ENCODE measurements at regions not wholly inside any gene's neighbourhood (a gene's known extent, or its start where the extent isn't known, plus 50 kb on each side); places are given as distances from the start of the nearest gene placed in this dataset.

DNA sequence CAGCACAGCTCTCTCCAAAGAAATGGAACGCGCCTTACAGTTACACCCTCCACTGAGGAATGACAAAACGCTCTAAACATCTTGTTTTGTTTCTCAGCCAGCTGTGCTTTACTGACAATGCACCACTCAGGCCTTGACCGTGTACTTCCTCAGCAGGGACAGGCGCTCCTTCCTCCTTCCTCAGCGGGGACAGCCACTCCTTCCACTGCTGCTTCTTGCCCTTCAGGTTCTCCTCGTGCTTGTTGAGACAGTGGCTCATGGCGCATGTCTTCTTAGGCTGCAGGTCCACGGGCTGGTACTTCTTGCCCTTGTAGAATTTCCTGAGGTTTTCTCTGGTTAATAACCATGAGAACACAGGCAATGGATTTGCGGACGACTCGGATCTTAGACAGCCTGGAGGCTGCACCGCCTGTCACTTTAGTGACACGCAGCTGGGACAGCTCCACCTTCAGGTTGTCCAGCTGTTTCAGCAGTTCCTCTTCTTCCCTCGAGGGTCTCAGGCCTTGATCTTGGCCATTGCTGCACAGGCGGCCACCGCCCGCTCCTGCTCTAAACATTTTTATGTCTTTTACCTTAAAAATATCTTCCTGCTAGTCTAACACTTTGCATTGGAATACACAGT is 613.8 kb downstream of the BRD1 start:
- DNase-seq (ENCODE audit: low read depth in 3 of 3): no peak

GRCh38 chr22:49212466-49212865 is 615.2 kb downstream of the BRD1 start:
- no peak for DNase-seq (ENCODE audit: low read depth in 3 of 3)

DNA sequence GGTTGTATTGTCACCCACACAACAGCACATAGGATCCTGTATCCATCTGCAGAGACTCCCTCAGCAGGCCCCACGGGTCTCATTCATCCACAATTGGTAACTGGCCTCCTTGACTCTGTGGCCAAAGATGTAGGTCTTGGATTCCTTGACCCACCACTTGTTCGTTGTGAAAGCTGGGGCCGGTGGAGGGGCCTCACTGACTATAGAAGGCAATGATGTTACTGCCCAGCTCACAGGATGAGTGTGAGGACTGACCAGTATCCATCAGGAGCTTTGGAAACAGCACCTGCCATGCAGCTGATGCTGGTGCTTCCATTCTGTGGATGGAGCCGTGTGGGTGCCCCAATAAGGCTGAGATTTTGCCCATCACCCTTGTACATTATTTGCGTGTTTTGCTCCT is 615.7 kb downstream of the BRD1 start:
- DNase-seq (ENCODE audit: low read depth in 3 of 3): no peak

GRCh38 chr22:49211176-49211575 is 616.5 kb downstream of the BRD1 start:
- no peak for DNase-seq (ENCODE audit: low read depth in 3 of 3)

DNA sequence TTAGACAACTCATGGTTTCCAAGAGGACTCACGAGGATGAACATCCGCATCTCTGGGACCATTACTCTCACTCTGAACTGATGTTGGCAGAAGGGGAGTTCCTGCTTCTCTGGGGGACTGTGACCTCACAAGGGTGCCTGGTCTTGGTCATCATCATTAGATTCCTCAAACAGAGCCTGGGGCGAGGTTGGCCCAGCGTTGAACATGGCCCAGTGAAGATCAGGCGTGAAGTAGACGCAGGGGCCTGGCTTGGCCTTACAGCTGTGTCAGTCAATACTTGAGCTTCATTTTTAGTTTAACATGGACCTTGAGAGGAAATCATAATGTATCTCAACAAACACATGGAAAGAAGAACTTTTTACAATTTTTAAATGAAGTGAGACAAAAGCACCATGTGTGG is 617.1 kb downstream of the BRD1 start:
- DNase-seq (ENCODE audit: low read depth in 3 of 3): no peak

DNA sequence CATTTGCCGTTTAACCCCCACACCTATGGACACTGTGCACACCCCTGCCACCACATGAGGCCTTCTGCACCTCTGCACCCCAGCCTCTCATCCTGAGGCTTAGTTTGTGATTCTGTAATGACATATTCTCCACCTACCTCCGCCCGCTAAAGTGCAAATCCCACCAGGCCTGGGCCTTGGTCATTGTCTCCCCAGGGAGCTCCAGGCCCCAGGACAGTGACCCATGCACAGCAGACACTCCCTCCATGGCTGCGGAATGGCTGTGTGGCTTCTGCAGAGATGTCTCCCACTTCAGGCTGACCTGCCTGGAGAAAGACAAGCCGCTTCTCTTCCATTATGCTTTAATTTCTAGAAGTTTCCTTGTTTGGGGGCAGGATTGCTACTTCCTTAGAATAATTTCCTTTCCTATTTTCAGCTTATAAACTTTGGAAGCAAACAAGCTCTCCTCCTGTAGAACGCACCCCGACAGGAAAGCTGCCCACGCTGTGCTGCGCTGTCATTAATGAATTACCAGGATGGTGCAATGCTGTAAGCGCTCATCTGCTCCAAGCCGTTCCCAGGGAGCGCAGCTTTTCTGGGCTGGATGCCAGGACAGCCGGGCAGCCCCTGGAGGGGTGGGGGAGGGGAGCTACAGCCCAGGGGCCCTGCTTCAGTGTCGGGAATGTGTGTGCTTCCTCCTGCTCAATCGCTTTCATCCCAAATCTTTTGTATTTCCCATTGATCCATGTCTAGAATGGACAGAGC is 618.0 kb downstream of the BRD1 start:
- no peak for DNase-seq (ENCODE audit: low read depth in 3 of 3)

GRCh38 chr22:49208768-49209252 is 618.9 kb downstream of the BRD1 start:
- DNase-seq (ENCODE audit: low read depth in 3 of 3): no peak

DNA sequence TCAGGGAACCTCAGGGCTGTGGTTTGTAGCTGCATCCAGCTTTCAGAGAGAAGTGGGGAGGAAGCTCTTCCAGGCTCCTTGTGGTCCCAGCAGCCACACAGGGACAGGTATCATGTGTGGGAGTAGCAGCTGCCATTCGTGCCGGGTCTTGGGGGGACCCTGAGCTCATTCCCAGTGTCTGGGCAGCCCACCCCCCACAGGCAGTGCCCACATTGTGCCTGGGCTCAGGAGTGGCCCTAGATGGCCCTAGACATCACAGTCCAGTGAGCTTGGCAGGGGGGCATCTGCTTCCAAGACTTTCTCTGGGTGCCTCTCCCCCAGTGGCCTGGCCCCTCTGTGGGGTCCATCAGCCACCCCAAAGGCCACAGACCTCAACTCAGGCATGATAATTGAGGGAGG is 619.7 kb downstream of the BRD1 start:
- DNase-seq (ENCODE audit: low read depth in 3 of 3): no peak

DNA sequence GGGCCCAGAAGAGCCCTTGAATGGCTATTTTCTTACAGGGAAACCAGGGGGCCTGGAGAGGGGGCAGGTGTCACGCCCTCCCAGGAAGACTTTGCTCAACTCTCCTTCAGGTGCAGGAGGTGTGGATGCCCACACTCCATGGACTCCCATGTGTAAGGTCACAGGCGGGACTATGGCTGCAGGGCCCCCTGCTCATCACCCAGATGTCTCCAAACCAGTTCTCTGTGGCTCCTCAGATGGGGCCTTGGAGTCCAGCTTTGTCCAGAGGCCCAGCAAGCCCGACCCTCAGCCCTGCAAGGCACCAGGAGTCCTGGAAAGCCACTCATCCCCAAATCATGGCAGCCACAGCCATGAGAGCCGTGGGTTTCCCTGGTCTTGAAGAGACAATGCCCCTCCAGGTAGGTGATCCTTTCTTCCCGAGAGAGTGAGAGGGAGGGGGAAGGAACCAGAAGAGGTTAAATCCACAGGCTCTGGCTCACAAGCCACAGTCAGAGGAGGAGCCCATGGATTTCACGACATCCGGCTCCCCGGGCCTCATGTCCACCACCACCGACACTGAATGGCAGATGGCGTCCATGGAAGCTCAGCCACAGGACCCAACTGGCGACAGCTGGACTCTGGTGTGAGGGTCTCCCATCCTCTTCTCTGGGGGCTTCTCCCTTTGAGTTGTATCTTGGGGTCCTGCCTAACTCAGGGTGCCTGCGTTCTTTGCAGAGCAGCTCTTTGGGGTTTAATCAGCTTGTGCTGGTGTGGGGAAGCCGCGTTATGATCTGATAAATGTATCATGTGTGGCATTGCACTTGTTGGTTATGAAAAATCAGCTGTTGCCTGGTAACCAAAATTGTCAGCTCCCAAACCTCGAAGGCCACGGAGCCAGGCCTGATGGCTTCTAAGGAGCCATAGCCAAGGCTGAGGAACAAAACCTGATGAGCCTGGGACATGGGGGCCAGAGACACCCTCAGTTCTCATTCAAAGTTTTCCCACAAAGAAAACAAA is 620.4 kb downstream of the BRD1 start:
- DNase-seq (ENCODE audit: low read depth in 3 of 3): no peak

GRCh38 chr22:49206281-49206680 is 621.4 kb downstream of the BRD1 start:
- no peak for DNase-seq (ENCODE audit: low read depth in 3 of 3)

DNA sequence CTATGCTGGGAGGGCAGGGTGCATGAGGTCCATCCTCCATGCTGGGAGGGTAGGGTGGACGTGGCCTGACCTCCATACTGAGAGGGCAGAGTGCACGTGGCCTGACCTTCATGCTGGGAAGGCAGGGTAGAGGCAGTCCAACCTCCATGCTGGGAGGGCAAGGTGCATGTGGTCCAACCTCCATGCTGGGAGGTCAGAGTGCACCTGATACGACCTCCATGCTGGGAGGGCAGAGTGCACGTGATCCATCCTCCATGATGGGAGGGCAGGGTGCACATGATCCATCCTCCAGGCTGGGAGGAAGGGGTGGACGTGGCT is 622.2 kb downstream of the BRD1 start:
- no peak for DNase-seq (ENCODE audit: low read depth in 3 of 3)

DNA sequence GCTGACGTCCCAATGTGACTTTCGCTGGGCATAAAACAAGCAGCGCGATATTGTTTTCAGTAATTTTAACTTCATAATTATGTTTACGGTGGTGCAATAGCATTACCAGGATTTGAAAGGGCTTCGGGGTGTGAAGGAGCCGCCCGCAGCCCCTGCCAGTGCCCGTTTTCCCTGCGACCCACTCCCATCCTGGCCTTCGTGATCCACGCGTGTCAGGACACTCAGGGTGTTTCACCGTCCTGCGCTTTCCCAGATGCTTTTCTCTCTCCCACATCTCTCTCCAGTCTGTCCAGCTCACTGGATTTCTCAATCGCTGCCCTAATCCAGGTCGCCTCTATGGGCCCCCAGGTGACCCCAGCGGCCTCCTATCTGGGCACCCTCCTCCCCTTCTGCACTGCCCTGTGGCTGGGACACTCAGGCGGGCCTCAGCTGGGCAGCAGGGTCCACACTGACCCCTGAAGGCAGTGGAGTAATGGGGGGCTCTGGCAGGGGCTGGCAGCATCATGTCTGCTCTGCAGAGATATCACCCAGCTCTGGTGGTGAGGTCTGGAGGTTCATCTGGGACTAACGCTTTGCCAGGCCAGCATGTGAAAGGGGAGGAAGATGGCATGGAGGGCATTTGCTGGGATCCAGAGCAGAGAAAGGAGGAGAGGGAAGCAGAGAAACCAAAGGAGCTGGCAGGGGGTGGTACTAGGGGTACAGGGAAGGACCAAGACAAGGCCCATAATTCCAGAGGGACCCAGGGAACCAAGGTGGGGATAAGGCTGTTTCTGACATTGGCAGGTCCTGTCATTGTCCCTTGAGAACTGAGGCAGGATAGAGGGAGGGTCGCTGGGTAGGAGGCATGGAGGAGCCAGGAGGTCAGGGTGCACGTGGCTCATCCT is 622.8 kb downstream of the BRD1 start:
- DNase-seq (ENCODE audit: low read depth in 3 of 3): no peak

GRCh38 chr22:49203859-49204598 is 623.6 kb downstream of the BRD1 start:
- no peak for DNase-seq (ENCODE audit: low read depth in 3 of 3)

DNA sequence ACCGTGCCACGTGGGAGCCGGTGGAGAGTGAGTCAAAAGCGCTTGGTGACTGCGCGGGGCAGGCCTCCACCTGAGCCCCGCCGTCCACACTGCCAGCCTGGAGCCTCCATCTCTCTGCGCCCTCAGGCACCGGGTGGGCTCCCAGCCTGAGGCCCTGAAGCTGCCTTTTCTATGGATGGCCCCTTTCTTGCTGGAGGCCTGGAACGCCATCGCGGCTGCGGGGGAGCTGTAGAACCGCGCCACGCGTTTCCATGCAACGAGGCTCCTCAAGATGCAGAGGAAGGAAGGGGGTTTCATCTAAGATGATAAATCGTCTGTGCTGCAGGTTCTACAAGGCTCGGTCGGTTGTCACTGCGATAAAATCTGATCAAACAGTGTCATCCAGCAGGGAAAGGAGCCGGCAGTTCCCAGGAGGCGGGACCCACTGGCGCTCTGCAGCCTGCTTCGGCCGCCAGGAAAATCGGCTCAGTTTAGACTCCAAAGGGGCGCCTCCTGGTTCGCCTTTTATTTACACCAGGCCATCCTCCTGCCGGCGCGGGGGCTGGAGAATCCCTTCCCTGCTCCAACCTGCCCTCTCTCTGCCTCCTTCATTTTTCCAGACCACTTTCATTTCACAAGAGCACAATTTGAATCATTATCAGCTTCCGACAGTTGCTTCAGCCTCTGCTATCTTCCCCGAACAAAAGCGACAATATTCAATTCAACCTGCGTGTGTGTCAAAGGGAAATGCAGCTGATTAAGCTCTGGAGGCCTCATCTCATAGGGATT is 624.4 kb downstream of the BRD1 start:
- no peak for DNase-seq (ENCODE audit: low read depth in 3 of 3)

GRCh38 chr22:49202226-49202625 is 625.4 kb downstream of the BRD1 start:
- no peak for DNase-seq (ENCODE audit: low read depth in 3 of 3)

DNA sequence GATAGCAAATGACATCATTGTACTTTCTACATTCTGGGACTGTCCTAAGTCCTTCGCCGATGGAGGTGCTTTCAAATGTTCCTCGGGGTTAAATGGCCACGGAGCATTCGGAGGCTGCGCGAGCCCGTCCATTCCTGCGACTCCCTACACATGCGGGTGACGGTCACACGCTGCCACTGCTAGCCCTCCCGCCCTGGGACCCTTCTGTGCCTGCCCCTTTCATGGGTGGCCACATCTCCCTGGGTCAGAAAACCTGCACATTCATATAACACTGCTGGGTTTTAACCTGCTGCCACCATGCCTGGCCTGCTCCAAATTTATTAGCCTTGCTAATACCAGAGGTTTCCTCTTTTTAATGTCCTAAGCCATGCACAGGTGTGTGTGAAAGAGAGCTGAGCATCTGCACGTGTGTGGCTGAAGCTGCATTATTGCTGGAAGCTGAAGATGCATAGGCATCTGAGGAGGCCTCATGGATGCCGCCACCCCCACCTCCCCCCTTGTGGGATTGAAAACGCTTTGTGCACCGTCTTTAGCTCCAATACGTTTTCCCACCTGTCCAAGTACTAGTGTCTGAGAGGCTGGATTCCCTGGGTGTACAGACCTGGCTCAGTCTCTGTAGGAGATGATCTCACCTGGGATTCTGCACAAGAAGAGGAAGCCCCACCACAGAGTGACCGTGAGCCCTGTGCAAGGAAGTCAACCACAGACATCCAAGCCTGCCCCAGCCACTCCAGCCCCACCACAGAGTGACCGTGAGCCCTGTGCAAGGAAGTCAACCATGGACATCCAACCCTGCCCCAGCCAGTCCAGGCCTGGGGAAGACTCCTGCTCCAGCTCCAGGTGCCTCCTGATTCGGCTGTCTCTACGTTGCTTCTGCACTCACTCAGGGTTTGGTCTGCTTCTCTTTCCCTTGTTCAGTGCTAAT is 626.4 kb downstream of the BRD1 start:
- DNase-seq (ENCODE audit: low read depth in 3 of 3): no peak

DNA sequence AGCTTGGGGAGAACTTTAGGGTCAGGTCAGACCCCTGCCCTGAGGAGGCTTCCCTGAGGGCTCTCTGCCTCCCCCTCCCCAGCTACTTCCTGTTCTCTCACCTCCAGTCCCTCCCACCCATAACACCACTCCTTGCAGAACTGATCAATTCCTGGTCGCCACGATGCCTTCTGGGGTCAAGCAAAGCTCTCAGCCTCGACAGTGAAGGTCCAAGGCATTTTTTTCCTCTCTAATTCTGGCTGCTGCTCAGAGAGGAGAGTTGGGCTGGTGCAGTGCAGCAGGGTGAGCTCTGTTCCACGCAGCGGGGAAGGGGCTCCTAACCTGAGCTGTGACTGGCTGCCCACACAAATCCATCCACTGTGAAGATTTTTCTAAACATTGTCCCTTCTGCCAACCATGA is 628.4 kb downstream of the BRD1 start:
- DNase-seq (ENCODE audit: low read depth in 3 of 3): no peak

DNA sequence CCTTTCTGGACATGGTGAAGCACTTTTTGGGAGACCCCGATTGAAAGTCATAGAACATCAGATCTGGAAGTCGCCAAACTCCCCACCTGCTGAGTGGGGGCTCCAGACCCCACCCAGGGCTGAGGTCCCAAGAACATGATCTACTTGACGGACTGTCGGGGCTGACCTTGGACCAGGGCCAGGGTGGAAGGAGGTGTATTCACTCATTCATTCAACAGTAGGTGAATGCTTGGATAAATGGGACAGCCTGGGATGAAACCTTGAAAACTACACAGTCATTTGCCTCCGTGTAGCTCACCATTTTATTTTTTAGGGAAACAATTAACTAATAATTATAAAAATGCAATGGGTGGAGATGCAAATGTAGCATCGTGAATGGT is 629.0 kb downstream of the BRD1 start:
- no peak for DNase-seq (ENCODE audit: low read depth in 3 of 3)
